ENCODE measurements at regions not wholly inside any gene's neighbourhood (a gene's known extent, or its start where the extent isn't known, plus 50 kb on each side); places are given as distances from the start of the nearest gene placed in this dataset.
A peak's percentile ranks its signal among the peaks of the same experiment; 100 is the strongest.

DNA sequence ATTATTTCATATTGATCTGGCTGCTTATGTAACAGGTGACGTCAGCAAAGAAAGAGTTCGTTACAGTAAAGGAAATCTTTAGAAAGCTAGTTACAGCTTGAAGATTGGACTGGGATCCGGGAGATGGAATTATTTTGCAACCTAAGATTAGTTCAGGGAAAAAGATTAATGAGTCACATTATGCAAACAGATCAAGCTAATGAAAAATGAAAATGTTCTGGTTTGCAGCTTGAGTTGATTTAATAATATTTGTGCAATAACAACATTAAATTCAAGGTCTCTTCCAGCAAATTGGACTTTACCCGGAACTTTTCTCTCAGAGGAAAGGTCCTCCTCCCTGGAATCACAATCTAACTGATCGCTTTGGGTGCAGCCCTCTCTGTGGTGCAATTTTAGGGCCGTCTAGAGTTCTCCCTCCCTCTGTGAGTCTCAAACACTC lies 119.5 kb downstream of the OTUD1 start:
- H3K9me3 ChIP-seq (ENCODE audit: insufficient read depth, low read length, severe bottlenecking) = no peaks in the 10 kb centered on the region
- no peak overlapping the region for H3K27ac ChIP-seq (ENCODE audit: low read length)
- ATAC-seq (ENCODE audit: insufficient read depth, low read depth) = no peak
- no peaks in the 10 kb centered on the region for H4K20me1 ChIP-seq (ENCODE audit: insufficient read depth, low read length)
- no peaks in the 10 kb centered on the region for H3K36me3 ChIP-seq (ENCODE audit: insufficient read depth, low read length)
- no peaks in the 10 kb centered on the region for H3K79me2 ChIP-seq (ENCODE audit: insufficient read depth, low read length)
- DNase-seq = no peak
- H3K4me3 ChIP-seq (ENCODE audit: low read depth in 1 of 2, low read length in 2 of 2) = no peak overlapping the region
- H3K4me1 ChIP-seq (ENCODE audit: insufficient read depth, low read length) = peaks cover 7% of the 10 kb centered on the region
- H2AFZ ChIP-seq (ENCODE audit: low read depth, low read length) = no peak overlapping the region
- H3K27me3 ChIP-seq (ENCODE audit: insufficient read depth, low read length, poor library complexity) = no peaks in the 10 kb centered on the region
- H3K4me2 ChIP-seq (ENCODE audit: insufficient read depth, low read length) = no peak overlapping the region
- TF ChIP-seq, protein P1, sequence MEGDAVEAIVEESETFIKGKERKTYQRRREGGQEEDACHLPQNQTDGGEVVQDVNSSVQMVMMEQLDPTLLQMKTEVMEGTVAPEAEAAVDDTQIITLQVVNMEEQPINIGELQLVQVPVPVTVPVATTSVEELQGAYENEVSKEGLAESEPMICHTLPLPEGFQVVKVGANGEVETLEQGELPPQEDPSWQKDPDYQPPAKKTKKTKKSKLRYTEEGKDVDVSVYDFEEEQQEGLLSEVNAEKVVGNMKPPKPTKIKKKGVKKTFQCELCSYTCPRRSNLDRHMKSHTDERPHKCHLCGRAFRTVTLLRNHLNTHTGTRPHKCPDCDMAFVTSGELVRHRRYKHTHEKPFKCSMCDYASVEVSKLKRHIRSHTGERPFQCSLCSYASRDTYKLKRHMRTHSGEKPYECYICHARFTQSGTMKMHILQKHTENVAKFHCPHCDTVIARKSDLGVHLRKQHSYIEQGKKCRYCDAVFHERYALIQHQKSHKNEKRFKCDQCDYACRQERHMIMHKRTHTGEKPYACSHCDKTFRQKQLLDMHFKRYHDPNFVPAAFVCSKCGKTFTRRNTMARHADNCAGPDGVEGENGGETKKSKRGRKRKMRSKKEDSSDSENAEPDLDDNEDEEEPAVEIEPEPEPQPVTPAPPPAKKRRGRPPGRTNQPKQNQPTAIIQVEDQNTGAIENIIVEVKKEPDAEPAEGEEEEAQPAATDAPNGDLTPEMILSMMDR (IDR thresholded peaks at IDR 0.05; ENCODE audit: borderline replicate concordance, extremely low read depth, low read length, poor library complexity, severe bottlenecking) = no peak
- TF ChIP-seq EZH2 (IDR thresholded peaks at IDR 0.05; ENCODE audit: borderline replicate concordance, low read depth, low read length, severe bottlenecking) = no peak
- no peak overlapping the region for H3K9ac ChIP-seq (ENCODE audit: low read depth, low read length)

DNA sequence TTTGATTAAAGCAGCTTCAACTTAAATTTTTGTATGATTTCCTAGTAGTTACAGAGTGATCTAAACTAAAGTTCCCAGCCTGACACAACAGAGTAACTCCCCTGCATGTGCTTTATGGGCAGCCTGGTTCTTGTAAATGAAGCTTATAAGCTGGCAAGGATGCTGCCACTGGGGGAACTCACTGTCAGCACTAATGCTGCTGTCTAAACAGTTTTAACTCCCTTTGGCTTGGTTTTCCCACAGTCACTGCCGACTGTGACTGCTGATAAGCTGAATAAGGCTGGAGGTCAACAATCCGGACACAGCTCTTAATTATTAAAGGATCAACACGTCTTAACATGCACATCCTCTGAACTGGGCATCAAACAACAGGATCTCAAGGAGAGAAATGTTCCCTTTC lies 130.1 kb downstream of the OTUD1 start:
- H3K9me3 ChIP-seq (ENCODE audit: insufficient read depth, low read length, severe bottlenecking) = peaks cover 24% of the 10 kb centered on the region

DNA sequence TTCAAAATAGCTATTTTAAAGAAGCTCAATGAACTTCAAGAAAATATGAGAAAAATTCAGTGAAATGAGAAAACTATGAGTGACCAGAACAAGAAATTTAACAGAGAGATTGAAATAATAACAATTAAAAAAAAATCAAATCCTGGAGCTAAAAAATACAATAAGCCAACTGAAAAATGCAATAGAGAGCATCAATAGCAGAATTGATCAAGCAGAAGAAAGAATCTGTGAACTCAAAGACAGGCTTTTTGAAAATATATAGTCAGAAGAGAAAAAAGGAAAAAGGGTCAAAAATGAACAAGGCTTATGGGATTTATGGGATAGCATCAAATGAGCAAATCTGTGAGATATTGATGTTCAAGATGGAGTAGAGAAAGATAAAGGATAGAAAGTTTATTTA lies 133.0 kb downstream of the OTUD1 start:
- Histone ChIP-seq H3K9me3 (ENCODE audit: insufficient read depth, low read length, severe bottlenecking) (peaks cover 19% of the 10 kb centered on the region), H3K27me3 (ENCODE audit: insufficient read depth, low read length, poor library complexity) (no peaks in the 10 kb centered on the region), H3K27ac (ENCODE audit: low read length) (no peak overlapping the region), H2AFZ (ENCODE audit: low read depth, low read length) (no peak overlapping the region), H4K20me1 (ENCODE audit: insufficient read depth, low read length) (no peaks in the 10 kb centered on the region), H3K4me3 (ENCODE audit: low read depth in 1 of 2, low read length in 2 of 2) (no peak overlapping the region), H3K36me3 (ENCODE audit: insufficient read depth, low read length) (no peaks in the 10 kb centered on the region), H3K9ac (ENCODE audit: low read depth, low read length) (no peak overlapping the region), H3K4me1 (ENCODE audit: insufficient read depth, low read length) (no peaks in the 10 kb centered on the region), H3K79me2 (ENCODE audit: insufficient read depth, low read length) (no peaks in the 10 kb centered on the region), H3K4me2 (ENCODE audit: insufficient read depth, low read length) (no peak overlapping the region)
- TF ChIP-seq EZH2 (IDR thresholded peaks at IDR 0.05; ENCODE audit: borderline replicate concordance, low read depth, low read length, severe bottlenecking) = no peak
- TF ChIP-seq, protein P1 (IDR thresholded peaks at IDR 0.05; ENCODE audit: borderline replicate concordance, extremely low read depth, low read length, poor library complexity, severe bottlenecking) = no peak
- DNase-seq (no peak), ATAC-seq (ENCODE audit: insufficient read depth, low read depth) (no peak)

More for the DNA sequence above, 130.1 kb downstream of the OTUD1 start:
- Histone ChIP-seq H3K27me3 (ENCODE audit: insufficient read depth, low read length, poor library complexity) (no peaks in the 10 kb centered on the region), H3K79me2 (ENCODE audit: insufficient read depth, low read length) (no peaks in the 10 kb centered on the region), H3K4me2 (ENCODE audit: insufficient read depth, low read length) (no peak overlapping the region), H3K27ac (ENCODE audit: low read length) (no peak overlapping the region), H3K9ac (ENCODE audit: low read depth, low read length) (no peak overlapping the region), H4K20me1 (ENCODE audit: insufficient read depth, low read length) (no peaks in the 10 kb centered on the region), H3K4me3 (ENCODE audit: low read depth in 1 of 2, low read length in 2 of 2) (no peak overlapping the region), H3K36me3 (ENCODE audit: insufficient read depth, low read length) (no peaks in the 10 kb centered on the region), H3K4me1 (ENCODE audit: insufficient read depth, low read length) (no peaks in the 10 kb centered on the region), H2AFZ (ENCODE audit: low read depth, low read length) (0 out of 2 replicates have a peak overlapping the region, but pooled peaks have one; percentile 31)
- no peak for TF ChIP-seq EZH2 (IDR thresholded peaks at IDR 0.05; ENCODE audit: borderline replicate concordance, low read depth, low read length, severe bottlenecking)
- TF ChIP-seq, protein P1 (IDR thresholded peaks at IDR 0.05; ENCODE audit: borderline replicate concordance, extremely low read depth, low read length, poor library complexity, severe bottlenecking) = no peak
- DNase-seq = no peak
- ATAC-seq (ENCODE audit: insufficient read depth, low read depth) = no peak

Measured in DND-41 (cell line).